Nephron progenitor cell (in vitro differentiated cells): ENCODE measurements at regions not wholly inside any gene's neighbourhood (a gene's known extent, or its start where the extent isn't known, plus 50 kb on each side); places are given as distances from the start of the nearest gene placed in this dataset.

ENCODE experiments used
- DNase-seq: peaks from one replicate; pipeline ENCODE4 v3.0.0; 2021
- H3K27ac Mint-ChIP-seq: 2 replicates; pipeline ENCODE4 v1.8.0; 2021; ENCODE audit warnings: mild to moderate bottlenecking, moderate library complexity, mixed read lengths
- H3K27me3 Mint-ChIP-seq: 2 replicates; pipeline ENCODE4 v1.8.0; 2021; ENCODE audit warnings: mild to moderate bottlenecking, low read depth, mixed read lengths; ENCODE audit not compliant: poor library complexity
- H3K36me3 Mint-ChIP-seq: 2 replicates; pipeline ENCODE4 v1.8.0; 2021; ENCODE audit warnings: low read depth, mixed read lengths
- H3K4me1 Mint-ChIP-seq: 2 replicates; pipeline ENCODE4 v1.8.0; 2021; ENCODE audit warnings: mixed read lengths
- H3K4me3 Mint-ChIP-seq: 2 replicates; pipeline ENCODE4 v1.8.0; 2021; ENCODE audit warnings: mild to moderate bottlenecking, moderate library complexity, mixed read lengths
- H3K9me3 Mint-ChIP-seq: 2 replicates; pipeline ENCODE4 v1.8.0; 2021; ENCODE audit warnings: mild to moderate bottlenecking, moderate library complexity, mixed read lengths
- CTCF ChIP-seq: fragments of 200-600 bp; sonication (generic); IDR thresholded peaks from 2 replicates; pipeline ENCODE4 v1.5.0; 2021; ENCODE audit warnings: antibody characterized with exemption

- TF ChIP-seq CTCF: no peak
- Mint-ChIP-seq H3K36me3 (no peaks in the 10 kb centered on the region), H3K4me1 (peaks cover 4% of the 10 kb centered on the region), H3K4me3 (no peak overlapping the region), H3K9me3 (no peaks in the 10 kb centered on the region), H3K27ac (no peak overlapping the region), H3K27me3 (no peaks in the 10 kb centered on the region)
- no peak for DNase-seq
Measured at GRCh38 chr4:180990931-180991330, 1252.3 kb upstream of the TENM3 start.

- DNase-seq: no peak
- Mint-ChIP-seq H3K36me3 (no peaks in the 10 kb centered on the region), H3K27ac (no peak overlapping the region), H3K9me3 (peaks cover 4% of the 10 kb centered on the region), H3K27me3 (no peaks in the 10 kb centered on the region), H3K4me1 (peaks cover 4% of the 10 kb centered on the region), H3K4me3 (no peak overlapping the region)
- no peak for TF ChIP-seq CTCF
Measured at GRCh38 chr4:180993244-180993836, 1249.9 kb upstream of the TENM3 start.

- no peak for DNase-seq
- TF ChIP-seq CTCF: no peak
- H3K9me3 Mint-ChIP-seq: peaks cover 4% of the 10 kb centered on the region
- no peaks in the 10 kb centered on the region for H3K36me3 Mint-ChIP-seq
- H3K27ac Mint-ChIP-seq: no peak overlapping the region
- H3K27me3 Mint-ChIP-seq: no peaks in the 10 kb centered on the region
- H3K4me1 Mint-ChIP-seq: peaks cover 4% of the 10 kb centered on the region
- H3K4me3 Mint-ChIP-seq: no peak overlapping the region
Measured at GRCh38 chr4:180994722-180995121, 1248.5 kb upstream of the TENM3 start.

GRCh38 chr4:180999217-180999616, 1244.0 kb upstream of the TENM3 start:
- Mint-ChIP-seq H3K4me3 (no peak overlapping the region), H3K27ac (no peak overlapping the region), H3K4me1 (no peaks in the 10 kb centered on the region), H3K36me3 (no peaks in the 10 kb centered on the region), H3K9me3 (peaks cover 4% of the 10 kb centered on the region), H3K27me3 (no peaks in the 10 kb centered on the region)
- no peak for TF ChIP-seq CTCF
- DNase-seq: no peak

- H3K4me3 Mint-ChIP-seq: no peak overlapping the region
- H3K9me3 Mint-ChIP-seq: no peaks in the 10 kb centered on the region
- peaks cover 4% of the 10 kb centered on the region for H3K27me3 Mint-ChIP-seq
- no peak for TF ChIP-seq CTCF
- H3K36me3 Mint-ChIP-seq: no peaks in the 10 kb centered on the region
- H3K4me1 Mint-ChIP-seq: no peaks in the 10 kb centered on the region
- no peak overlapping the region for H3K27ac Mint-ChIP-seq
- no peak for DNase-seq
Measured at GRCh38 chr4:181004056-181004455, 1239.1 kb upstream of the TENM3 start.

- no peak for DNase-seq
- Mint-ChIP-seq H3K9me3 (peaks cover 2% of the 10 kb centered on the region), H3K4me1 (no peaks in the 10 kb centered on the region)
Measured at GRCh38 chr4:181006499-181007260, 1236.5 kb upstream of the TENM3 start.

More at GRCh38 chr4:181006499-181007260, 1236.5 kb upstream of the TENM3 start:
- Mint-ChIP-seq H3K27me3 (peaks cover 4% of the 10 kb centered on the region), H3K27ac (no peak overlapping the region), H3K4me3 (no peak overlapping the region), H3K36me3 (no peaks in the 10 kb centered on the region)
- TF ChIP-seq CTCF: no peak
